HG02970 (cell line): ENCODE measurements at regions not wholly inside any gene's neighbourhood (a gene's known extent, or its start where the extent isn't known, plus 50 kb on each side); places are given as distances from the start of the nearest gene placed in this dataset.
"Not testable (repeated sequence)": the region's sequence is repeated elsewhere in the genome, so short reads cannot be mapped to it uniquely, and the experiment has no call there.

ENCODE experiments used
- ATAC-seq: cut with Tn5 transposase; IDR thresholded peaks from one replicate; pipeline ENCODE4 v1.9.1; 2021; ENCODE audit warnings: mild to moderate bottlenecking, moderate library complexity, moderate number of reproducible peaks; ENCODE audit not compliant: unreplicated experiment, low FRiP score

- ATAC-seq = no peak
These were observed 121.2 kb upstream of the FOXP2 start for GRCh38 chr7:114293289-114294012.

GRCh38 chr7:114279901-114280300, 134.7 kb upstream of the FOXP2 start:
- no peak for ATAC-seq

- ATAC-seq = no peak
These were observed 141.4 kb upstream of the FOXP2 start for GRCh38 chr7:114273218-114273617.

- no peak for ATAC-seq
These were observed 144.9 kb upstream of the FOXP2 start for GRCh38 chr7:114269714-114270113.

- not testable (repeated sequence) for ATAC-seq
These were observed 147.1 kb upstream of the FOXP2 start for GRCh38 chr7:114267550-114267949.

GRCh38 chr7:114264023-114264422, 150.6 kb upstream of the FOXP2 start:
- no peak for ATAC-seq

- no peak for ATAC-seq
These were observed 151.4 kb upstream of the FOXP2 start for GRCh38 chr7:114263219-114263618.

GRCh38 chr7:114255404-114255841, 159.2 kb upstream of the FOXP2 start:
- ATAC-seq = no peak

GRCh38 chr7:114243646-114244045, 171.0 kb upstream of the FOXP2 start:
- no peak for ATAC-seq

- no peak for ATAC-seq
These were observed 171.6 kb upstream of the FOXP2 start for GRCh38 chr7:114242992-114243507.

GRCh38 chr7:114229246-114229645, 185.4 kb upstream of the FOXP2 start:
- no peak for ATAC-seq

- ATAC-seq = no peak
These were observed 188.8 kb upstream of the FOXP2 start for GRCh38 chr7:114225784-114226183.

GRCh38 chr7:114218283-114218682, 196.3 kb upstream of the FOXP2 start:
- no peak for ATAC-seq

GRCh38 chr7:114217026-114217806, 197.4 kb upstream of the FOXP2 start:
- no peak for ATAC-seq

- ATAC-seq = no peak
These were observed 200.1 kb upstream of the FOXP2 start for GRCh38 chr7:114214466-114214865.

GRCh38 chr7:114212721-114213429, 201.7 kb upstream of the FOXP2 start:
- no peak for ATAC-seq

- no peak for ATAC-seq
These were observed 204.6 kb upstream of the FOXP2 start for GRCh38 chr7:114209968-114210367.

- ATAC-seq = no peak
These were observed 207.9 kb upstream of the FOXP2 start for GRCh38 chr7:114206688-114207087.

- ATAC-seq = no peak
These were observed 218.1 kb upstream of the FOXP2 start for GRCh38 chr7:114196517-114196916.

- no peak for ATAC-seq
These were observed 224.2 kb upstream of the FOXP2 start for GRCh38 chr7:114190387-114190786.
